OCI-LY7 (cell line): ENCODE measurements at regions not wholly inside any gene's neighbourhood (a gene's known extent, or its start where the extent isn't known, plus 50 kb on each side); places are given as distances from the start of the nearest gene placed in this dataset.
"Not testable (repeated sequence)": the region's sequence is repeated elsewhere in the genome, so short reads cannot be mapped to it uniquely, and the experiment has no call there.

Experiments
- BruUV-seq: library from RNA; stranded (reverse); fragments of 400-500 nt; replicated peaks from 2 replicates; lab custom pipeline; 2021; lab: Mats Ljungman, UMichigan
- CTCF ChIA-PET: fragments of 300-600 bp; sonication (Branson Sonifier 250); formaldehyde crosslinking; loops from one replicate; lab custom pipeline; 2022; ENCODE audit warnings: antibody characterized with exemption; ENCODE audit not compliant: unreplicated experiment; lab: Charles Lee
- POLR2A ChIA-PET: fragments of 300-600 bp; sonication (Branson Sonifier 250); formaldehyde crosslinking; loops from one replicate; lab custom pipeline; 2022; ENCODE audit warnings: antibody characterized with exemption; lab: Charles Lee
- DNase-seq: peaks from one replicate; pipeline ENCODE4 v3.0.0-alpha.2; 2015; ENCODE audit warnings: low spot score
- H2AFZ ChIP-seq: fragments of 200-600 bp; sonication (generic), shearing (Covaris generic); 2 replicates; pipeline ENCODE4 v1.6.1; 2014; ENCODE audit warnings: mild to moderate bottlenecking, antibody characterized with exemption, low read length, moderate library complexity
- H3K27ac ChIP-seq: fragments of 200-600 bp; sonication (generic); 2 replicates; pipeline ENCODE4 v1.5.1; 2014; ENCODE audit warnings: mixed run types, low read depth, mild to moderate bottlenecking, moderate library complexity, low read length, inconsistent platforms; ENCODE audit not compliant: poor library complexity, severe bottlenecking
- H3K36me3 ChIP-seq: fragments of 200-600 bp; sonication (generic); 2 replicates; pipeline ENCODE4 v1.6.1; 2014; ENCODE audit warnings: mild to moderate bottlenecking, antibody characterized with exemption, low read length, moderate library complexity, mixed read lengths; ENCODE audit not compliant: insufficient read depth
- H3K4me1 ChIP-seq: fragments of 200-600 bp; sonication (generic); 2 replicates; pipeline ENCODE4 v1.5.1; 2014; ENCODE audit warnings: mild to moderate bottlenecking, low read length; ENCODE audit not compliant: insufficient read depth, poor library complexity, severe bottlenecking
- H3K4me2 ChIP-seq: fragments of 200-600 bp; sonication (generic); 2 replicates; pipeline ENCODE4 v1.6.1; 2014; ENCODE audit warnings: mild to moderate bottlenecking, low read length
- H3K4me3 ChIP-seq: fragments of 200-600 bp; sonication (generic); 2 replicates; pipeline ENCODE4 v1.5.1; 2014; ENCODE audit warnings: mild to moderate bottlenecking, low read depth, low read length; ENCODE audit not compliant: poor library complexity, severe bottlenecking
- H3K79me2 ChIP-seq: fragments of 200-600 bp; sonication (generic); 2 replicates; pipeline ENCODE4 v1.6.1; 2016; ENCODE audit warnings: low read depth, mild to moderate bottlenecking, low read length, moderate library complexity, mixed read lengths; ENCODE audit not compliant: insufficient read depth
- H3K9me2 ChIP-seq: fragments of 200-600 bp; sonication (generic); 2 replicates; pipeline ENCODE4 v1.6.1; 2016; ENCODE audit warnings: mild to moderate bottlenecking, low read length, mixed read lengths; ENCODE audit not compliant: insufficient read depth
- H3K9me3 ChIP-seq: fragments of 200-600 bp; sonication (generic); 2 replicates; pipeline ENCODE4 v1.6.1; 2014; ENCODE audit warnings: mild to moderate bottlenecking, mixed run types, low read length, mixed read lengths
- H4K20me1 ChIP-seq: fragments of 200-600 bp; sonication (generic); 2 replicates; pipeline ENCODE4 v1.6.1; 2014; ENCODE audit warnings: mild to moderate bottlenecking, antibody characterized with exemption, low read length, moderate library complexity, mixed read lengths; ENCODE audit not compliant: insufficient read depth
- CTCF ChIP-seq: fragments of 200-600 bp; sonication (generic); conservative IDR thresholded peaks from 2 replicates; pipeline ENCODE4 v1.5.1; 2014; ENCODE audit warnings: mild to moderate bottlenecking, antibody characterized with exemption, low read length, moderate library complexity, mixed read lengths
- EZH2phosphoT487 ChIP-seq: fragments of 200-600 bp; sonication (generic); IDR thresholded peaks from 2 replicates; pipeline ENCODE4 v1.6.1; 2018; ENCODE audit warnings: low read depth, borderline replicate concordance, mild to moderate bottlenecking, mixed run types, antibody characterized with exemption, low read length, moderate library complexity, mixed read lengths
- intact Hi-C: fragments of 100-400 bp; cut with micrococcal nuclease; formaldehyde crosslinking; loops from one replicate; pipeline ENCODE4 v1.10.0; 2022; ENCODE audit not compliant: unreplicated experiment

DNA sequence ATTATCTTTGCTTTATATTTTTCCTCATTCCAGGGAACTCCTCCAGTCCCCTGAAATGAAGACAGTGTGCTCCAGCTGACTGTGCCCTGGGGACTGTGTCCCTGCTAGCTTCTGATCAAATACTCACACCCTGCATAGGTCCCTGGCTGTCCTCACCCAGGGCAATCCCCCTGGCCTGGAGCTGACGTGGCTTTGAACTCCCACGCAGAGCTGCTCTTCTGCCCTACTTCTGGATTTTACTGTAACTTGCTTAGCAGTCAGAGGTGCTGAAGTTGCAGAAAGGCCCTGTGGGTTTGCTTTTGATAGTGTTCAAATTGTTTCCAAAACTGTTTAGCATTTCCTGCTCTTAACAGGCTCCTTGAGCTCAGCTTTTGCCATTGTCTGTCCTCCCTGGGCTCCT is 186.5 kb downstream of the FASLG start:
- CTCF ChIA-PET: no interaction called here
- Histone ChIP-seq H3K9me2 (no peaks in the 10 kb centered on the region), H2AFZ (no peak overlapping the region), H3K4me3 (no peak overlapping the region), H3K27ac (no peak overlapping the region), H3K79me2 (no peaks in the 10 kb centered on the region), H3K9me3 (no peaks in the 10 kb centered on the region; the same call in 1 of the 2 replicates), H3K4me2 (no peak overlapping the region), H3K4me1 (no peaks in the 10 kb centered on the region), H4K20me1 (no peaks in the 10 kb centered on the region), H3K36me3 (no peaks in the 10 kb centered on the region)
- no peak for DNase-seq
- no TSS peak for BruUV-seq
- POLR2A ChIA-PET: interaction anchor here (0.7 kb wide), 2 partner anchors 41 to 1764 kb away, joined by 4 to 5 read pairs; no protein-coding TSS in a partner anchor
- intact Hi-C loops: no loop called here
- TF ChIP-seq CTCF: no peak
- no peak for TF ChIP-seq EZH2phosphoT487

- Histone ChIP-seq H3K4me3 (no peak overlapping the region), H3K36me3 (no peaks in the 10 kb centered on the region), H3K4me2 (no peak overlapping the region), H3K79me2 (no peaks in the 10 kb centered on the region), H3K9me3 (no peaks in the 10 kb centered on the region; the same call in 1 of the 2 replicates), H3K9me2 (no peaks in the 10 kb centered on the region), H3K27ac (no peak overlapping the region), H4K20me1 (no peaks in the 10 kb centered on the region), H2AFZ (no peak overlapping the region), H3K4me1 (no peaks in the 10 kb centered on the region)
- TF ChIP-seq EZH2phosphoT487 (no peak), CTCF (no peak)
- ChIA-PET CTCF (no interaction called here), POLR2A (interaction anchor here (0.7 kb wide), 2 partner anchors 41 to 1764 kb away, joined by 4 to 5 read pairs; no protein-coding TSS in a partner anchor)
- DNase-seq: no peak
- BruUV-seq: no TSS peak
- intact Hi-C loops: no loop called here
Measured at GRCh38 chr1:172845865-172846264, 187.0 kb downstream of the FASLG start.

- H3K4me2 ChIP-seq, POLR2A ChIA-PET: not testable (repeated sequence)
Measured at GRCh38 chr1:172847814-172848213, 188.9 kb downstream of the FASLG start.

More at GRCh38 chr1:172847814-172848213, 188.9 kb downstream of the FASLG start:
- H3K27ac ChIP-seq, DNase-seq, CTCF ChIA-PET, H2AFZ ChIP-seq, H3K9me3 ChIP-seq, H3K9me2 ChIP-seq, H4K20me1 ChIP-seq, H3K79me2 ChIP-seq, H3K36me3 ChIP-seq, intact Hi-C loops, H3K4me1 ChIP-seq, H3K4me3 ChIP-seq, BruUV-seq: not testable (repeated sequence)
